HL-60 (cell line): ENCODE measurements at regions not wholly inside any gene's neighbourhood (a gene's known extent, or its start where the extent isn't known, plus 50 kb on each side); places are given as distances from the start of the nearest gene placed in this dataset.
A peak's percentile ranks its signal among the peaks of the same experiment; 100 is the strongest.

ENCODE experiments used
- DNase-seq, 2 experiments: peaks; one replicate each; pipeline ENCODE4 v3.0.0-alpha.2; 2010 to 2020; ENCODE audit warnings: low read depth in 1 of 2, low spot score in 1 of 2
- H3K27ac ChIP-seq: fragments of 250-450 bp; sonication (Bioruptor Pico); replicated peaks from 2 replicates; pipeline ENCODE4 v1.5.1; 2020; ENCODE audit warnings: mild to moderate bottlenecking, moderate library complexity
- H3K27me3 ChIP-seq: fragments of 250-450 bp; sonication (Bioruptor Pico); 2 replicates; pipeline ENCODE4 v1.5.1; 2021; ENCODE audit warnings: mild to moderate bottlenecking, moderate library complexity; ENCODE audit not compliant: insufficient read depth, poor library complexity, severe bottlenecking
- H3K4me3 ChIP-seq: replicated peaks from 2 replicates; pipeline ENCODE4 v1.5.1; 2011; ENCODE audit warnings: mild to moderate bottlenecking, control low read depth, low read length; ENCODE audit not compliant: insufficient read depth
- CTCF ChIP-seq: IDR thresholded peaks from one replicate; pipeline ENCODE4 v1.5.1; 2011; ENCODE audit warnings: low read length, control low read depth, inconsistent platforms; ENCODE audit not compliant: insufficient read depth
- GABPA ChIP-seq: IDR thresholded peaks from 2 replicates; pipeline ENCODE4 v1.6.1; 2012; ENCODE audit warnings: low read depth
- POLR2AphosphoS5 ChIP-seq: IDR thresholded peaks from 2 replicates; pipeline ENCODE4 v1.6.1; 2012; ENCODE audit warnings: low read depth
- REST ChIP-seq: IDR thresholded peaks from 2 replicates; pipeline ENCODE4 v1.6.1; 2012; ENCODE audit warnings: low read depth; ENCODE audit not compliant: insufficient replicate concordance
- SPI1 ChIP-seq: IDR thresholded peaks from 2 replicates; pipeline ENCODE4 v1.6.1; 2012; ENCODE audit warnings: low read depth, mild to moderate bottlenecking, borderline replicate concordance

GRCh38 chr13:33426131-33426530 lies 140.6 kb upstream of the STARD13 start:
- DNase-seq = no peak
- no peak overlapping the region for H3K27ac ChIP-seq
- TF ChIP-seq SPI1 (peak; percentile 91), POLR2AphosphoS5 (no peak), REST (no peak)

GRCh38 chr13:33433316-33433715 lies 147.8 kb upstream of the STARD13 start:
- TF ChIP-seq REST = no peak
- no peak for TF ChIP-seq GABPA
- no peak for TF ChIP-seq SPI1
- no peak for TF ChIP-seq POLR2AphosphoS5
- TF ChIP-seq CTCF = no peak
- Histone ChIP-seq H3K4me3 (no peak overlapping the region), H3K27me3 (no peaks in the 10 kb centered on the region), H3K27ac (no peak overlapping the region)
- no peak for DNase-seq

More at GRCh38 chr13:33426131-33426530, 140.6 kb upstream of the STARD13 start:
- Histone ChIP-seq H3K27me3 (no peaks in the 10 kb centered on the region), H3K4me3 (no peak overlapping the region)

GRCh38 chr13:33434676-33435075 lies 149.1 kb upstream of the STARD13 start:
- Histone ChIP-seq H3K27ac (no peak overlapping the region), H3K27me3 (no peaks in the 10 kb centered on the region), H3K4me3 (no peak overlapping the region)
- TF ChIP-seq REST (no peak), GABPA (no peak), SPI1 (no peak), POLR2AphosphoS5 (no peak), CTCF (no peak)
- DNase-seq = no peak

- Histone ChIP-seq H3K4me3 (no peak overlapping the region), H3K27me3 (no peaks in the 10 kb centered on the region), H3K27ac (no peak overlapping the region)
- TF ChIP-seq REST (no peak), POLR2AphosphoS5 (no peak), SPI1 (no peak), GABPA (no peak), CTCF (no peak)
- DNase-seq = no peak
These were observed 149.7 kb upstream of the STARD13 start for GRCh38 chr13:33435207-33435606.
